ENCODE measurements at regions not wholly inside any gene's neighbourhood (a gene's known extent, or its start where the extent isn't known, plus 50 kb on each side); places are given as distances from the start of the nearest gene placed in this dataset.
"Not testable (repeated sequence)": the region's sequence is repeated elsewhere in the genome, so short reads cannot be mapped to it uniquely, and the experiment has no call there.

DNA sequence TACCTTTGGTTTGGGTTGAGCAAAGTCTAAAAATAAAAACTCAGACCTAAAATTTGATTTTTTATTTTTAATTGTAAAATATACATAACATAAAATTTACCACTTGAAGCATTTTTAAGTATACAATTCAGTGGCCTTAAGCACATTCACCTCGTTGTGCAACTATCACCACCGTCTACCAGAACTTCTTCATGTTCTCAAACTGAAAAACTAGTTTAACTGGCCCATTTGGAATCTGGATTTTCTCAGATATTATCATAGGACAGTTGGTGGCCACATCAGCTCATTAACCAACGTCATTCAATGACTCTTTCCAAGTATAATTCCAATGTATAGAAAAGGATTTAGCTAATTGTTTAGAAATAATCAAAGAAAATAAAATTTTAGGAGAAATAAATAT, 319.3 kb downstream of the TLE1 start:
- no peak for DNase-seq (ENCODE audit: low read depth)

DNA sequence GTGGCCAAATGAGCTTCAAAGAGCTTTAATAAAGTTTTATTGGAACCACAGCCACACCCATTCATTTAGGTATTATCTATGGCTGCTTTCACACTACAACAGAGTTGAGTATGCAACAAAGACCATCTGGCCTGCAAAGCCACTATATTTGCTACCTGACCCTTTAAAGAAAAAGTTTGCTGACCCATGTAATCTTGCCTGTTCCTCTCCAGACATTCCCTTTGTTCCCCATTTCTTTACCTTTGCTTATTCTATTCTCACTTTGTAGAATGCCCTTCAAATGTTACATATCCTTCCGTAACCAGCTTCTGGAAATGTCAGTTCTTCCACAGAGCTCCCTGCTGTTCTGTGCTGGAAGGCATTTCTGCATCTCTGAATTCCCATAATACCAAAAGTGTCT, 320.2 kb downstream of the TLE1 start:
- no peak for DNase-seq (ENCODE audit: low read depth)

DNA sequence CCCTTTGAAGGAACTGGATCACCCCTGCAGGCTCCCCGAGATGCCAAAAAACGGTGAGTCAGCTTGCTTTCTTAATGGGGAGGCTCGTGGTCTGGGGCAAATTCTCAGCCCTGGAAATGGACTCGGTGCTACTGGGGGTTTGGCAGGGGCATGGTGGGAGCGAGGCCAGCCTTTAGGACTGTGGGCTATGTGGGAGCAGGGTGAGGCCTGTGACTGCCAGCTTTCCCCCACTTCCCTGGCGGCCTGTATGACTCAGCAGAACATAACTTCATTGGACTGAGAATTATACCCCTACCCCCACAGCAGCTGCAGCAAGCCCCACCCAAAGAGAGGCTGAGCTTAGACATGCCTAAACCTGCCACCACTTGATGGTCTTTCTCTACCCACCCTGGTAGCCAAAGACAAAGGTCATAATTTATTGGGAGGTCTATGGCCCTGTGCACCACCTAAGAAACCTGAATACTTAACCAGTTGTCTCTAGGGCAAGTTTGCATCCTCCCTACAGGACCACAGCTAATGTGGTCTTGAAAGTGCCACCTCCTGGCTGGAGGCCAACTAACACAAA, 325.3 kb downstream of the TLE1 start:
- peak; percentile 93 for DNase-seq (ENCODE audit: low read depth)

DNA sequence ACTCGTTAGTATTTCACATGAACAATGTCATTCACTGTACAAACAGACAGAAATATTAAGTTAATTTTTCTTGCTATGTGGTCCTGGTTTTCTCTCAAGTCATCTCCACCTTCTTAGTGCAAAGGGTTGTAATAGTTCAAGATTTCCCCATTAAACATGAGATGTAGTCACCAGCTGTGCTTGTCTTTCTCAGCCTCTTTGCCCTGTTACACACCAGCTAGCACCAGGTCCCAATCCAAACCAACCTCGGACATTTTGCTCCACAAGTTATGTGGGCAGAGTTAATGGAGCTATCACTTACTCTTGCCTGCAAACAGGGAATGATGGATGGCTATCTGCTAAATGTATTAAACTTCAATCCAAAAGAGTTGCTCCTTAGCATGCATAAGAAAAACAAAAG, 328.1 kb downstream of the TLE1 start:
- DNase-seq (ENCODE audit: low read depth): peak; percentile 69

DNA sequence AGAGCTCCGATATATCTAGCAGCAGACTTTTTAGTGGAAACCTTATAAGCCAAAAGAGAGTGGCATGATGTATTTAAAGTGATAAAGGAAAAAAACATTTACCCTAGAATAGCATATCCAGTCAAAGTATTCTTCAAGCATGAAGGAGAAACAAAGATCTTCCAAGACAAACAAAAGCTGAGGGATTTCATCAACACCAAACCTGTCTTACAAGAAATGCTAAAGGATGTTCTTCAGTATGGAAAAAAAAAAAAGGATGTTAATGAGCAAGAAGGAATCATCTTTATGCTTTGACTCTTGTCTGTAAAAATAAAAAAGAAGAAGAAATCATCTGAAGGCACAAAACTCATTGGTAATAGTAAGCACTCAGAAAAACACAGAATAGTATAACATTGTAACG, 338.2 kb downstream of the TLE1 start:
- DNase-seq (ENCODE audit: low read depth): no peak

DNA sequence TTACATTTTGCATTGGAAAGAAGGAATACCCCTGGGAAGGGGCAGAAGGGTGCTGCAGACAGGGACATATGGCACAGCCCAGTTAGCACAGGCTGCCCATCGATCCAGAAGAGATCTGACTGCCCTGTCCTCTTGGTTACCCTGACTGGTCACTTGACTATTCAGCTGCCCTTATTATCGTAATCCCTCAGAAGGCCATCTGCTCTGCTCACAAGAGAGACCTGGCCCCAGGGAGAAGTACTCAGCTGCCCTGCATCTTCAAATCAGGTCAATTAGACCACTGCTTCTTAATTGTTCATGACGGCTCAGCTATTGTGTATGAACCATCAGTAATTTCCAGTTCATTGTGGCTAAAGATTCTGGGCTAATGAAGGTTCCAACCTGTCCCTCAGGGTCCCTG, 345.0 kb downstream of the TLE1 start:
- DNase-seq (ENCODE audit: low read depth): no peak

DNA sequence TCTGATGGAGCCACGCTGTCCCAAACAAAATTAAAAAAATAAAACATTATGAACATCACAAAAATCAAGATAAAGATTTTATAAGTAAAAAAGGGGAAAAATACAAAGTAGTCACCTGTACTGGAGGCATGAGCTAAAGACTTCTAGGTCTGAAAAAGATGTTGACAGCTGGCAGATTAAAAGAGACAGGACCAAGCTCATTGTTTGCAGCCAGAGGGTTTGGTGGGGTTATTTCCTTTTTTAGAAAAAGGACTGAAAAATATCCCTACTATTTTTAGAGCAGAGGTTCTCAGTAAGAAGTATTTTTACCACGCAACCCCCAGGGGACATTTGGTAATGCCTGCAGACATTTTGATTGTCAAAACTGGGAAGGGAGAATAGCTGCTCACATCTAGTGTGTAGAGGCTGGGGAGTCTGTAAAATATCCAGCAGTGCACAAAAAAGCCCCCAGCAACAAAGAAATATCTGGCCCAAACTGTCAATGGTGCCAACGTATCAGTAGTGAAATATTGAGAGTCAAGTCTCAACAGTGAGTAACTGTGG, 353.4 kb downstream of the TLE1 start:
- peak; percentile 45 for DNase-seq (ENCODE audit: low read depth)

DNA sequence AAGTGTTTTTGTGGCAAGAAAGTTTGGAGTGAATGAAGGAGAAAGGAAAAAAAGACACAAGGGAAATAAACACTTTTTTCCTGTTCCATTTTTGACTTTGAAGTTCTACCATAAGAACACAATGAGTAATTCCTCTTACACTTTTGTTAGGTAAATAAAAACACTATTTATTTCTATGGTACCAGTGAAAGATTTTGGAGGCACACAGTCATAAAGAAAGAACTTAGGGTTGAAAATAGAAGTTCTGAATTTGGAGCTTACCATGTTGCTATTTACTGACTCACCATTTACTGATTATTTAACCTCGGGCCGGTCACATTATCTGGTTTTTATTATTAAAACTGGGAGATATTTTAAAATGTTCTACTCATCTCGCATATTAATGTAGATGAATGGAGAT, 367.8 kb downstream of the TLE1 start:
- no peak for DNase-seq (ENCODE audit: low read depth)

DNA sequence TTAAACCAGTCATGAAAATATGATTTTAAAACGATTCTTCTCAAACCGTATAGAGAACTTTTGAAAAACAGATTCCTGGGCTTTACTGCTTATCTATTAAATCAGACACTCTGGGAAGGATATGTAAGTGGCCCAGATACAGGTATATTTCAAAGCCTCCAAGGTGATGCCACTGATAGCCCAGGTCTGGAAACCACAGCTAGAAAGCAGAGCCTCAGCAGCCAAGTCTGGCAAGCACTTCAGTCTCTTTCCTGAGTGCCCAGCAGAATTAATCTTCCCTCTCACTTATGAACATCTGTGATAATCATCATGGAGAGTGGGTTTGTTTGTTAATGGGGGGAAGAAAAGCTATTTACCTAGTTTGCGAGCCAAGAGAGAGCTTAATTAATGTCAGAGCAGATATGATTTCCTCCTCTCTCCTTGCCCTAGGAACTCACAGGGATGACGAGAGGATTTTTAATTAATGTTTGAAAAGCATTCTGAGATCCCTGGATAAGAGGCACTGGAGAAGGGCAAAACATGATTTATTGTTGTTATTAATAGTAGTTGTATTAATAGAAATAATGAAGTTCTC, 368.4 kb downstream of the TLE1 start:
- no peak for DNase-seq (ENCODE audit: low read depth)

DNA sequence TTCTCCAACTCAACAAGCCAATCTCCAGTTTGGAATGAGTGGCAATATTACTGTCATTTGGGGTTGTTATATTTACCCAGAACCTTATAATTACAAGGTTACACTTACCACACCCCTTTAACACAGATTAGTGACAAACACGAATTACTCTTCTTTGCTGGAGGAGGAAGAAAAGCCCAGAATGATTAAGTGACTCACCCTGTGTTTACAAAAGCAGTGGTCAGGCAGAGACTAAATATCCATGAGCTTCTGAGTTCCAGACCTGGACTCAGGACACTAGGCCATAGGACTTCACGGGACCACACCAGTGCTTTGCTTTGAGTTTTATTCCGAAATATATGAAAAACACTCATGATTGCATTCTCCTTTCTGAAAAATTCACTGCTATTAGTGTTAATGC, 370.8 kb downstream of the TLE1 start:
- peak; percentile 68 for DNase-seq (ENCODE audit: low read depth)

DNA sequence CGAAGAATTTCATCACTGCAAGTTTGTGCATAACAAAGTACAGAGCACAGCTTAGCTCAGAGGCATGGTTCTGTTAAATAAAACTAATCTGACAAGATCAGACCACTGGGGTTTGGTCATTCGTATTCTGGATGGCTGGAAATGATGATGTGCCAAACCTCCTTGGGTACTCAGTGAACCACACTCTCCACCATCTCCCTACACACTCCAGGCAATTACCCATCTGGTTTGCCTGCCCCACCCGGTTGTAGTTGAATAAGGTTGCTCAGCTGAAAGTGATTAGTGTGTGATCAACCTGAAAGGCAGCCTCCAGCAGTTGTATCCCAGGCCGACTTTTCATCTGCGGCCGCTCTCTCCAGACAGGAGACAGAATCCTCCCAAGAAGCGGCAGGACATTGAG, 371.4 kb downstream of the TLE1 start:
- peak; percentile 82 for DNase-seq (ENCODE audit: low read depth)

DNA sequence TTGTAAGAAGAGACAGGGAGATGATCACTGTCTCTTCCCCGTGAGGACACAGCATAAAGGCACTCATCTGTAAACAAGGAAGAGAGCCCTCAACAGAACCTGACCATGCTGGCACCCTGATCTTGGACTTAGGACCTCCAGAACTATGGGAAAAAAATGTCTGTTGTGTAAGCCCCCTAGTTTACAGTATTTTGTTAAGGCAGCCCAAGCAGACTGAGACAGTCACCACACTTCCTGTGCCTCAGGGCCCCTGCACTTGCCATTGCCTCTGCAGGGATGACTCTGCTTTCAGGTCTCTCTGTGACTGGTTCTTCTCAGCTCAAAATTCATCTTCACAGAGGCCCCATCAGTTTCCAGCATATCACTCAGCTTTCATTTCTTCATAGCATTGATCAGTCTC, 372.1 kb downstream of the TLE1 start:
- DNase-seq (ENCODE audit: low read depth): no peak

DNA sequence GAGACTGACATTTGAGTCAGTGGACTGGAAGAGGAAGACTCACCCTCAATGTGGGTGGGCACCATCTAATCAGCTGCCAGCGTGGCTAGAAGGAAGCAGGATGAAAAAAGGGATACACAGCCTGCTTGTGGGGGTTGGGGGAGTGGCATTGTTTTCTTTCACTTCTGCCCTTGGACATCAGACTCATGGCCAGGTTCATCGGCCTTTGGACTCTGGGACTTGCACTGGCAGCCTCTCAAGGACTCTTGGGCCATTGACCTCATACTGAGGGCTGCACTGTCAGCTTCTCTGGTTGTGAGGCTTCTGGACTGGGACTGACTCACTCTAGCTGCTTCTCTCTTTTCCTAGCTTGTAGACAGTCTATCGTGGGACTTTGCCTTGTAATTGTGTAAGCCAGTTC, 374.9 kb downstream of the TLE1 start:
- DNase-seq (ENCODE audit: low read depth): no peak

DNA sequence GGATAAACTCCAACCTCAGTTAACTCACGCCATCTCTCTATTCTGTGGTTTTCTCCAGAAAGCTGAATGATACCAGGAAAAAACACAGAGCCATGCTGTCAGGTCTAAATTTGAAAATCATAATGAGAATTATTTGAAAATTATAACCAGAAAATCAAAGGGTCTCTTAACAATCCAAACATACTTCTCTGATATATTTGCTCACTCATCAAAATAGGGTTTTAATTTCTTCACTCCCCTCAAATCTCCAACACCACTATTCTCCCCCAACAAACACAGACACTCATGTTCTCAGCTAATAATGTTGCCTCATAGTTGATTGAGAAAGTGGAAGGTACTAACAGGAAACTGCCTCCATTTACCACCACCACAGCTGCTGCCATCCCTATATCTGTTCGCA, 375.5 kb downstream of the TLE1 start:
- DNase-seq (ENCODE audit: low read depth): no peak

DNA sequence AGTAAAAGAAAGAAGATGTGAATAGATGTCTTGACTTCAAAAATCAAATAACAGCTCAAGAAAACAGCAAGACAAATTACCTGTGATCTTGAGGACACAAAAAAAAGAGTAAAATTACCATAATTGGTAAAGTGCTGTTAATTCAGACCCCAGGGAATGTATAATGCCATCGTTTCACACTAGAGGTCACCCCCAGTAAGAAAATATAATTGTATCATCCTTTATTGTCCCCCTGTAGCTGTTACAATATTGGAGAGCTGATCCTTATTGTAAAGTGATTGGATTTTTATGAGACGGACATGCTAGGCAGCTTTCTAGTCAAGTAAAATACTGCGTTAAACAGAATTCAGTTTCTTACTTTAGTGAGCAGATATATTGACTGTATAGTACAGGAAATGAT, 377.0 kb downstream of the TLE1 start:
- no peak for DNase-seq (ENCODE audit: low read depth)

DNA sequence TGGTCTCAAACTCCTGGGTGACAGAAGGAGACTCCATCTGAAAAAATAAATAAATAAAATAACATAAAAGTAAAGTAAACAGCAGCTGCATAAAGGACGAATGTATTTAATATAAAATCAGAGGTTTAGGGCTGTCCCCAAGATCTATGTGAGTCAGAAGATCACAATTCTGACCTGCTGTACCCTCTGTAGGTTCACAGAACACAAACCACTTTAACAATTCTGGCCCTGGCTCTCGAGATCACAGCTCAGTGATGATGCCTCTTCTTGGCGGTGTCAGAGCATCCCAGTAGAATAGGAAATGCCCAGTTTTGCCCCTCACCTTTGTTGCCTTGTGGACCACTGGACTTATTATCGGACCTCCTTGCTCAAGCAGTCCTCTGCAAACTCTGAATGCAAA, 380.9 kb downstream of the TLE1 start:
- DNase-seq (ENCODE audit: low read depth): no peak

DNA sequence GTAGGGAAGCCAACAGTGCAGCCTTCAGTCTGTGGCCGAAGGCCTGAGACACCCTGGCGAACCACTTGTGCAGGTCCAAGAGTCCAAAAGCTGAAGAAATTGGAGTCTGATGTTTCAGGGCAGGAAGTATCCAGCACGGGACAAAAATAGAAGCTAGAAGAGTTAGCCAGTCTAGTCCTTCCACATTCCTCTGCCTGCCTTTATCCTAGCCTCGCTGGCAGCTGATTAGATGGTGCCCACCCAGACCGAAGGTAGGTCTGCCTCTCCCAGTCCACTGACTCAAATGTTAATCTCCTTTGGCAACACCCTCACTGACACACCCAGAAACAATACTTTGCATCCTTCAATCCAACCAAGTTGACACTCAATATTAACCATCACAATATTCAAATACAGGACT, 381.6 kb downstream of the TLE1 start:
- DNase-seq (ENCODE audit: low read depth): not testable (repeated sequence)

DNA sequence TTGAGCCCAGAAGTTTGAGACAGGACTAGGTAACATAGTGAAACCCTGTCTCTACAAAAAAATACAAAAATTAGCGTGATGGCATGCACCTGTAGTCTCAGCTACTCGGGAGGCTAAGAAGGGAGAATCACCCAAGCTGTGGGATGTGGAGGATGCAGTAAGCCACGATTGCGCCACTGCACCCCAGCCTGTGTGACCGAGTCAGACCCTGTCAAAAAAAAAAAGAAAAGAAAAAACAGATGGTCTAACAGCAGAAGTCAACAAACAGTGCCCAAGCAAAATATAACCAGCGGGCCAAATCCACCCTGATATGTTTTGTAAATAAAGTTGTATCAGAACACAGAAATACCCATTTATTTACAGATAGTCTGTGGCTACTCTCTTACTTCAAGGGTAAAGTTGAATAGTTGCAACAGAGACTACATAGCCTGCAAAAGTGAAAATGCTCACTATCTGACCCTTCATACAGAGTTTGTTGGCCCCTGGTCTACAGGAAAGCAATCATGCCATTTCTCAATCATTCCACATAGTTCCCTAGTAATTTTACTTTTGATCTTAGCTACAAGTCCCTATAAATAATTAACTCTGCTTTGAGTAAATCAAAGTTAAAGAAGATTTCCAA, 383.7 kb downstream of the TLE1 start:
- no peak for DNase-seq (ENCODE audit: low read depth)

DNA sequence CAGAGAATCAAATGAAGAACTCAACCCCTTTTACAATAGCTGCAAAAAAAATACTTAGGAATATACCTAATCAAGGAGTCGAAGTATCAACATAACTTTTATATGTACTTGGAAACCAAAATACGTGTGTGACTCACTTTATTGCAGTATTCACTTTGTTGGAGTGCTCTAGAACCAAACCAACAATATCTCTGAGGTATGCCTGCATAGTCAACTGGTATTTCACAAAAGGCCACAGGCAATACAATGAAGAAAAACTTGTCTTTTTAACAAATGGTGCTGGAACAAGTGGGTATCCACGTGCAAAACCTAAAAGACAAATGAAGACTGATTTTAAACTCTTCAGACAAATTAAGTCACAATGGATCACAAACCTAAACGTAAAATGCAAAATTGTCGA, 385.7 kb downstream of the TLE1 start:
- DNase-seq (ENCODE audit: low read depth): no peak

DNA sequence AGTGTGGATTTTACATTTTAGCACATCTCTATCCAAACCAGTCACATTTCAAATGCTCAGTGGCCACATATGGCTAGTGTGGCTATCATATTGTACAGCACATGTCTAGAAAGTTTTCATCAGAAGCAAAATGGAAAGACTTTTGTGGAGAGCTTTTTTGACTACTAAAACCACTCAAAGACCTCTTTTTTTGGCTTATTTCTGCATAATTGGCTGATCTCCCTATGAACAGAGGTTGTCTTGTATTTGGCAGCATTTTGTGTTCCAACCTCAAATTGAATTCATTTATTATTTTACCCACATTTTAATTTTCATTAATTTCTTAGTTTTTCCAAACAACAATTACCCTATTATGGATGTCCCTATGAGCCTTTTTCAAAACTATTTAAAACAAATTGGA, 395.7 kb downstream of the TLE1 start:
- DNase-seq (ENCODE audit: low read depth): no peak

DNA sequence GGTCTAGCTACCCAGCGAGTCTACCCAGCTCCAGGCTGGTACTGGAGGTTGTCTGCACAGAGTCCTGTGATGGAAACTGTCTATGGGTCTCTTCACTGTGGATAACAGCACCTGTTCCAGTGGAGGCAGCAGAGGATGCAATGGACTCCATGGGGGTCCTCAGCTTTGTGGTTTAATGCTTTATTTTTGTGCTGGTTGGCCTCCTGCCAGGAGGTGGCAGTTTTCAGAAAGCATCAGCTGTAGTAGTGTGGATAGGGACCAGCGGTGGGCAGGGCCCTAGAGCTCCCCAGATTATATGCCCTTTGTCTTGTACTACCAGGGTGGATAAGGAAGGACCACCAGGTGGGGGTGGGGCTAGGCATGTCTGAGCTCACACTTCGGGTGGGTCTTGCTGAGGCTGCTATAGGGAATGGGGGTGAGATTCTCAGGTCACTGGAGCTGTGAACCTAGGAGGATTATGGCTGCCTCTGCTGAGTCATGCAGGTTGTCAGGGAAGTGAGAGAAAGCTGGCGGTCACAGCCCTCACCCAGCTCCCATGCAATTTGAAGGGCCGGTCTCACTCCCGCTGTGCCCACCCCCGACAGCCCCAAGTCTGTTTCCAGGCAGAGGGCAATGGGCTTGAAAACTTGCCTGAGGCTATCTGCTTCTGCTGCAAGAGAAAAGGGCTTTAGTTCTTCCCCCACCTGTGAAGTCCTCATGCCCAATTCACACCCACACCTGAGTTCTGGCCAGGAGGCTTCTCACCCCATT, 397.1 kb downstream of the TLE1 start:
- no peak for DNase-seq (ENCODE audit: low read depth)

DNA sequence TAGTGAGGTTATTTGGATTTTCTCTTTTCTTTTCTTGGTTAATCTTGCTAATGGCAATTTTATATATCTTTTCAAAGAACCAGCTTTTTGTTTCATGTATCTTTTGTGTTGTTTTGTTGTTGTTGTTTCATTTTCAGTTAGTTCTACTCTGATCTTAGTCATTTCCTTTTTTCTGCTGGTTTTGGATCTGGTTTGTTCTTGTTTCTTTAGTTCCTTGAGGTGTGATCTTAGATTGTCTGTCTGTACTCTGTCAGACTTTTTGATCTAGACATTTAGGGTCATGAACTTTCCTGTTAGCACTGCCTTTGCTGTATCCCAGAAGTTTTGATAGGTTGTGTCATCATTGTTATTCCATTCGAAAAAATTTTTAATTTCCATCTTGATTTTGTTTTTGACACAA, 399.7 kb downstream of the TLE1 start:
- no peak for DNase-seq (ENCODE audit: low read depth)

Measured in myocyte (in vitro differentiated cells).